IPS-18a (cell line): ENCODE measurements at regions not wholly inside any gene's neighbourhood (a gene's known extent, or its start where the extent isn't known, plus 50 kb on each side); places are given as distances from the start of the nearest gene placed in this dataset.
"Not testable (repeated sequence)": the region's sequence is repeated elsewhere in the genome, so short reads cannot be mapped to it uniquely, and the experiment has no call there.

Source experiments
- H3K27ac ChIP-seq: one replicate; pipeline ENCODE4 v1.5.1; 2013; ENCODE audit warnings: low read length
- H3K27me3 ChIP-seq: one replicate; pipeline ENCODE4 v1.6.1; 2013; ENCODE audit warnings: mild to moderate bottlenecking, low read length; ENCODE audit not compliant: control insufficient read depth, insufficient read depth
- H3K36me3 ChIP-seq: one replicate; pipeline ENCODE4 v1.6.1; 2013; ENCODE audit warnings: low read depth, low read length; ENCODE audit not compliant: control insufficient read depth
- H3K4me1 ChIP-seq: one replicate; pipeline ENCODE4 v1.6.1; 2013; ENCODE audit warnings: low read depth, low read length; ENCODE audit not compliant: control insufficient read depth
- H3K4me3 ChIP-seq: one replicate; pipeline ENCODE4 v1.5.1; 2013; ENCODE audit warnings: low read length
- H3K9ac ChIP-seq: one replicate; pipeline ENCODE4 v1.6.1; 2013; ENCODE audit warnings: mild to moderate bottlenecking, low read length, moderate library complexity
- H3K9me3 ChIP-seq: one replicate; pipeline ENCODE4 v1.6.1; 2013; ENCODE audit warnings: low read depth, low read length; ENCODE audit not compliant: control insufficient read depth

GRCh38 chr2:234389661-234390060 lies 107.2 kb downstream of the ARL4C start:
- not testable (repeated sequence) for H3K27me3 ChIP-seq, H3K9ac ChIP-seq, H3K9me3 ChIP-seq, H3K27ac ChIP-seq, H3K4me1 ChIP-seq, H3K36me3 ChIP-seq, H3K4me3 ChIP-seq

DNA sequence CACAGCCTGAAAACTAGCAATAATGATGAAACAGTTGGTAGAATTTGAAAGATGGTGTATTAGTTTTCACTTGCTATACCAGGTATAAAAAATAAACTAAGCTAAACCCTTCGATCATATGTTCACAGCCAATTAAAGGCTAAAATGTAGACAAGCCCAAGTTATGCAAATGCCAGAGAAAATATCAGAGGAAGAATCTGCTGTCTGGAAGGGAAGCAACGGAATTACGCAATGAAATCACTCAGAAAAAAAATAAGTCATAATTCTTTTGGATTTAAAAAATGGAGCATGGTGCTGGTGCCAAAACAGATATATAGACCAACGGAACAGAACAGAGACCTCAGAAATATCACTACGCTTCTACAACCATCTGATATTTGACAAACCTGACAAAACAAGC lies 108.3 kb downstream of the ARL4C start:
- H3K36me3 ChIP-seq: no peaks in the 10 kb centered on the region
- no peak overlapping the region for H3K9ac ChIP-seq
- H3K9me3 ChIP-seq: peaks cover 2% of the 10 kb centered on the region
- H3K4me1 ChIP-seq: no peaks in the 10 kb centered on the region
- no peak overlapping the region for H3K27ac ChIP-seq
- no peak overlapping the region for H3K4me3 ChIP-seq
- H3K27me3 ChIP-seq: no peaks in the 10 kb centered on the region

DNA sequence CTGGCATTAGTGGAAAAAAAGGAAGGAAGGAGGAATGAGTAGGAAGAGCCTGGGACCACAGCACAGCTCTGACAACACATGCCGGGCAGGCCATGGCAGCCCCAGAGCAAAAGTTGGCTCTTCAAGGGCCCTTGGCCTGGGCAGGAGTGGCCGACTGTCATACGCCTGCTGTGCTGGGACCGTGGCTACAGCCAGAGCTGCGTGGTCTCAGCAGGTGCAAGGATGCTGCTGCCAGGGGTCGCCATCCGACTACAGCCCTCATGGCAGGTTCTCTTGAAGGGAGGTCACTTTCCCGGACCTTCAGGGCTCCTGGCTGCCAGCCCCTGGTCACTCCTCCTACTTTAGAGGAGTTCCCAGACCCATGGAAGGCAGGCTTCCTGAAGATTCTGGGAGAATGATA lies 109.9 kb downstream of the ARL4C start:
- Histone ChIP-seq H3K9ac (no peak overlapping the region), H3K36me3 (no peaks in the 10 kb centered on the region), H3K27ac (no peak overlapping the region), H3K27me3 (no peaks in the 10 kb centered on the region), H3K9me3 (peaks cover 2% of the 10 kb centered on the region), H3K4me3 (no peak overlapping the region), H3K4me1 (no peaks in the 10 kb centered on the region)

GRCh38 chr2:234382131-234382530 lies 114.8 kb downstream of the ARL4C start:
- no peaks in the 10 kb centered on the region for H3K36me3 ChIP-seq
- peaks cover 2% of the 10 kb centered on the region for H3K9me3 ChIP-seq
- no peak overlapping the region for H3K27ac ChIP-seq
- no peak overlapping the region for H3K9ac ChIP-seq
- H3K4me3 ChIP-seq: no peak overlapping the region
- H3K4me1 ChIP-seq: no peaks in the 10 kb centered on the region
- H3K27me3 ChIP-seq: no peaks in the 10 kb centered on the region

DNA sequence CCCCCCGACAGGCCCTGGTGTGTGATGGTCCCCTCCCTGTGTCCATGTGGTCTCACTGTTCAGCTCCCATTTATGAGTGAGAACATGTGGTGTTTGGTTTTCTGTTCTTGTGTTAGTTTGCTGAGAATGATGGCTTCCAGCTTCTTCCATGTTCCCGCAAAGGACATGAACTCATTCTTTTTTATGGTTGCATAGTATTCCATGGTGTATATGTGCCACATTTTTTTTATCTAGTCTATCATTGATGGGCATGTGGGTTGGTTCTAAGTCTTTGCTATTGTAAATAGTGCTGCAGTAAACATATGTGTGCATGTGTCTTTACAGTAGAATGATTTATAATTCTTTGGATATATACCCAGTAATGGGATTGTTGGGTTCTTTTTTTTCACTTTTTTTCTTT lies 117.9 kb downstream of the ARL4C start:
- not testable (repeated sequence) for H3K9me3 ChIP-seq, H3K4me3 ChIP-seq, H3K27me3 ChIP-seq, H3K36me3 ChIP-seq, H3K27ac ChIP-seq, H3K9ac ChIP-seq, H3K4me1 ChIP-seq

- Histone ChIP-seq H3K9ac (no peak overlapping the region), H3K36me3 (no peaks in the 10 kb centered on the region), H3K27me3 (no peaks in the 10 kb centered on the region), H3K27ac (no peak overlapping the region), H3K9me3 (no peaks in the 10 kb centered on the region), H3K4me1 (no peaks in the 10 kb centered on the region), H3K4me3 (no peak overlapping the region)
These were observed 118.4 kb downstream of the ARL4C start for GRCh38 chr2:234378440-234378839.

DNA sequence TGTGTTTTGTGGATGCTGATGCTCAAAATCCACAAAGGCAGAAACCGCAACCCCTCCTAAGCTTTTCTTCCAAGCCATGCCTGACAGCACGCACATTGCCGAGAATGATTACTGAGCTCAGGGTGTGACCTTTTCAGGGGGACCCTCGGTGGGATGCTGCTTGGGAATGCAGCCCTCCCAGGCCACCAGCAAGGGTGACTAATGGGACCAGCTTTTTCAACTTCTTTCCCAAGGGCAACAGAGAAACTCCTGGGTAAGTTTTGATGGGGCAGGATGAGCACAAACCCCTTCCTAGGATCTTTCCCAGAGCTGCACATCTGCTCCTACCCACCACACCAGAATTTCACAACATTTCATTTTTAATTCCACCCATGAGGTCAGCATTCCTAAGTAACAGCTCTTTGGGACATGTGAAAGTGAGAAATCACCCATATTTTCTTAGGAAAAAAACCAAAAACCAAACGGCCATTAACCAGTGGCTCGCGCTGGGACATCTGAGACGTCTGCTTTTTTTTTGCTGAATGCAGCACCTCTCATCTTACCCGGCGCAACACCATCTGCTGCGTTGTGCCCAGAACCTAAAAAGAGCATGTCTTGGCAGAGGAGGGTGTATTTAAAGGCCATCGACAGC lies 119.0 kb downstream of the ARL4C start:
- Histone ChIP-seq H3K4me1 (no peaks in the 10 kb centered on the region), H3K27ac (no peak overlapping the region), H3K9ac (no peak overlapping the region), H3K9me3 (no peaks in the 10 kb centered on the region), H3K4me3 (no peak overlapping the region), H3K36me3 (no peaks in the 10 kb centered on the region), H3K27me3 (no peaks in the 10 kb centered on the region)

DNA sequence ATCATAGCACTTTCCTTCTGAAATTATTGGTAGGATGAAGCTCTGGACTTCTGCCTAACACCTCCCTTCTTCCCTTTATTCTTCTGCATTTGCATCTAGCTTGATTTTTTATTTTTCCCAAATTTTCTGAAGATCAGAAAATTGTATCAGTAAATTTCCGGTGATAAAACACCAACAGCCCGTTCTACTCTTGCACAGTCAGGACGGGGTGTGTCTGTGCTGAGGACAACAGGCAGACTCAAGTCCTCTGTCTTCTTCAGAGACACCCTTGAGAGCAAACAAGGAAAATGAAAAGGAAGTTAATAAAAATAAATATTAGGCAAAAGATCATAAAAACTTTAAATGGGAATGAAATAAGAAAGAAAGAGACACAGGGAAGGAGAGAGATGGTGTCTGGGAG lies 120.7 kb downstream of the ARL4C start:
- Histone ChIP-seq H3K27me3 (no peaks in the 10 kb centered on the region), H3K27ac (no peak overlapping the region), H3K36me3 (no peaks in the 10 kb centered on the region), H3K4me1 (no peaks in the 10 kb centered on the region), H3K9me3 (no peaks in the 10 kb centered on the region), H3K9ac (no peak overlapping the region), H3K4me3 (no peak overlapping the region)

DNA sequence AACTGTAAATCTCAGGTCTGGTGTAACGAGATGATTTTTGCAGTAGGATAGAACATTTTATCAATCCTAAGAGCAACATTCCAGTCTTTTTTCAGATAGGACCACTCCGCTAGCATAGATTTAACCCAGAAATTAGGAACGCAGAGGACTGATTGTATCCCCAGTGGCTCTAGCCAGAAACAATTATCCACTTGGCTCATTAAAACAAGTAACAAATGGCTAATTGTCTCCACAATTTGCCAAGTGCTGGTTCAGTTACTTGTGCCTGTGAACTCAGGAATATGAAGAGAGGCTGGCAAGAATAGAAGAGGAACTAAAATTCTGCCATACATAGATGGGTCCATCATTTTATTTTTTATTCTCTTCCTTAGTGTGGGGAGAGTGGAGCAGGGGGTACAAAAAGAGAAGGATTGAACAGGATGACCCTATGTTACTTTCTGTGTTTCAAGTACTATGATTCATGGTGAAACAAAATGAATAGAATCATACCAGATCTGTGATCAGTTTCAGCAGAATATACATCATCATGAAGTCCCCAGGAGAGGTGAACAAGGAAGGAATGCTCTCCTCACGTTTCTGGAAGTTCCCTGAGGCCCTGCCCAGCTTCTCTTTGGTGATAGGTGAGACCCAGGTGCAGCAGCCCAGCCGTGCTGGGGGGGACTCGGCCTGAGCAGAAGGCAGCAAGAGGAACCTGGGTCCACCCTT lies 121.6 kb downstream of the ARL4C start:
- H3K4me3 ChIP-seq: no peak overlapping the region
- no peaks in the 10 kb centered on the region for H3K4me1 ChIP-seq
- no peaks in the 10 kb centered on the region for H3K36me3 ChIP-seq
- H3K27me3 ChIP-seq: no peaks in the 10 kb centered on the region
- H3K27ac ChIP-seq: no peak overlapping the region
- no peak overlapping the region for H3K9ac ChIP-seq
- H3K9me3 ChIP-seq: no peaks in the 10 kb centered on the region

- H3K36me3 ChIP-seq: no peaks in the 10 kb centered on the region
- no peak overlapping the region for H3K27ac ChIP-seq
- no peaks in the 10 kb centered on the region for H3K4me1 ChIP-seq
These were observed 122.1 kb downstream of the ARL4C start for GRCh38 chr2:234374736-234375135.

GRCh38 chr2:234374150-234374508 lies 122.8 kb downstream of the ARL4C start:
- H3K4me1 ChIP-seq: peaks cover under 1% of the 10 kb centered on the region
- no peaks in the 10 kb centered on the region for H3K36me3 ChIP-seq
- H3K9ac ChIP-seq: no peak overlapping the region
- no peak overlapping the region for H3K27ac ChIP-seq
- no peaks in the 10 kb centered on the region for H3K27me3 ChIP-seq
- H3K9me3 ChIP-seq: no peaks in the 10 kb centered on the region
- no peak overlapping the region for H3K4me3 ChIP-seq

More at GRCh38 chr2:234374736-234375135, 122.1 kb downstream of the ARL4C start:
- Histone ChIP-seq H3K9me3 (no peaks in the 10 kb centered on the region), H3K4me3 (no peak overlapping the region), H3K27me3 (no peaks in the 10 kb centered on the region), H3K9ac (no peak overlapping the region)

DNA sequence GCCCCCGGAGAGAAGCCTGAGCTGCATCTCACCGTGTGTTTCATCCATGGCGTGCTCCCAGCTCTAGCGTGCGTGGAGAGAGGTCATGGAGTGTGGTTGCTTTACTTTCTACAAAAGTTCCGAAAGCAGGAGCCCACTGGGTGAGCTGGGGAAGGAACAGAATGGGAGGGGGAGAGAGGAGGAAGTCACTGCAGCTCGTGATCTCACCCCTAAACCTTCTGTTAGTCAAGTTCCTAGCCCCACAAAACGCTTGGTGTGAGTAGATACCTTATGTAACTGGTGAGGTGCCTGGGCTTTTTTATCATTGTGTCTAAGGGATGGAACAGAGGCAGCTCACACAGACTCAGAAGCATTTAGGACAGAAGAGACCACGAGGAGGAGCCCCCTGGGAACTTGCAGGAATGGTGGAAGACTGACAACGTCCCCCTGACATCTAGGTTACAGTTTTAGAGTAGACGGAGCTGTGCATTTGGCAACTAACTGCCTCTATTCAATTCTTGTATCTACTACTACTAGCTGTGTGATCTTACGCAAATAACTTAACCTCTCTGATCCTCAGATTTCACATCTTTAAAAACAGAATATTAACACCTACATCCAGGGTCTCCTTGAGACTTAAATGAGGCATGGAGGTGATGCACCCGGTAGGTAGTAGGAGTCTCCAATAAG lies 123.3 kb downstream of the ARL4C start:
- H3K27ac ChIP-seq: no peak overlapping the region
- no peak overlapping the region for H3K9ac ChIP-seq
- no peaks in the 10 kb centered on the region for H3K9me3 ChIP-seq
- H3K27me3 ChIP-seq: no peaks in the 10 kb centered on the region
- peaks cover 5% of the 10 kb centered on the region for H3K4me1 ChIP-seq
- no peaks in the 10 kb centered on the region for H3K36me3 ChIP-seq
- H3K4me3 ChIP-seq: no peak overlapping the region
